Posterior vena cava (tissue), 2 donors: ENCODE measurements at regions not wholly inside any gene's neighbourhood (a gene's known extent, or its start where the extent isn't known, plus 50 kb on each side); places are given as distances from the start of the nearest gene placed in this dataset.

Experiments used
- DNase-seq: peaks from one replicate; pipeline ENCODE4 v3.0.0-alpha.2; 2020; ENCODE audit warnings: low spot score
- intact Hi-C, 2 donors: fragments of 100-400 bp; cut with DNase I; formaldehyde crosslinking; loops; one replicate each; pipeline versions ENCODE4 v1.14.1 to v1.14.2; 2022 to 2023
- donor health status: DM: yes; HTN: yes; CAD: no.
- donor health status: DM: yes; HTN: yes; CAD: no.

DNA sequence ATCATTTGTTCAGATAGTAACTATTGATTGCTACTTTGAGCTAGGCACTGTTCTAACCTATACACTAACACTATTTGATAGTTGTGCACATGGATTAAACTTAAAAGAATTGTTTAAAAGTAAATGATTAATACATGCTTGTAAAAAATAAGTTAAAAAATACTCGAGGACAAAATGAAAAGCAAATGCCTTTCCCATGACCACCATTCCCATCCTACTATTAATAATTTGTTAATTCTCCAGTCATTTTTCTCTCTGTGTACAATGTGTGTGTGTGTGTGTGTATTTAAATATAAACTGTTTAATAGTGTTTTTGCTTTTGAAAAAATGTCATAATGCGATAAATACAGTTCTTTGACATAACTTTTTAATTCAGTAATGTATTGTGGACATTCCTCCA is 78.7 kb upstream of the KCNMB2 start:
- intact Hi-C loops = no loop called here
- no peak for DNase-seq

GRCh38 chr3:178458313-178459037 is 77.8 kb upstream of the KCNMB2 start:
- DNase-seq = no peak
- intact Hi-C loops = no loop called here

GRCh38 chr3:178459038-178459410 is 77.2 kb upstream of the KCNMB2 start:
- intact Hi-C loops = no loop called here
- no peak for DNase-seq

DNA sequence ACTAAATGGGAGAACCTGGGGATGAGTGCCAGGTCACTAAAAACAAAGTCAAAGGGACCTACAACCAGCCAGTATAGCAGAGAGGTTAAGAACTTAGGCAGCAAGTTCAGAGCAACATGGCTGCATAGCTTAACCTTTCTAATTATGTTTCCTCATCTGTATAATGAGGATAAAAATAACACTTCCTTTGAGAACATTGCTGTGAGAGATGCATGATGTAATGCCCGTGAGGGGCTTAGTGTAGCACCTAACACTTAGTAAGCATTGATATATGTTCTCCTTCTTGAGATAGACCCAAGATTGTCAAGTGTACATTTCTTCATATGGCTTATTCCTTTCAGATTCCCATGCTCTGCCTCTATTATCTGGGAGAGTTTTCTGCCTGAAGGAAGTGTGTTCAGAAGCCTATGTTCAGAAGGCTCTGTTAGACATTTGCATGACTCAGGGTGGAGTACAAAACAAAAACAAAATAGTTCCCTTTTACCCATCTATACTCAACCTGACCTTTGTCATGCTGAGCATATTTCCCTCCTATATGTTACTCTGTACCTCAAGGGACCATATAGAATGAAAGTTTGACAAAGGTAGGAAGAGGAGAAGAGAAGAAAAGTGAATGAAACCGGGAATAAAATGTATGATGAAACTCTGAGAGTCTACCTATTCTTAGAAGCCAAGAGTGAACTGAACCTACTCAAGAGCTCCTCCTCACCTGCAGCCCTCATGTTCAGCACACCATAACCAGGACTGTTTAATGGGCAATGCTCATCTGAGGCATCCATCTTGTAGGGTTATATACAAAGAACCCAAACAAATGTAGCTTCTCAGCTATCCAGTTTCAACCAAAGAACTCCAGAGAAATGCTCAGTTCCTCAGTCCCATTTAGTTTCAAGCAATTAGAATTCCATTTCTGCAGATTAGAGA is 70.7 kb upstream of the KCNMB2 start:
- DNase-seq = no peak
- intact Hi-C loops = loop anchor here in 1 of 2 donors (5.0 kb wide), 1 partner anchor 1293 kb away; no protein-coding TSS in a partner anchor

- intact Hi-C loops = no loop called here
- no peak for DNase-seq
These were observed 63.3 kb upstream of the KCNMB2 start for GRCh38 chr3:178472941-178473340.

DNA sequence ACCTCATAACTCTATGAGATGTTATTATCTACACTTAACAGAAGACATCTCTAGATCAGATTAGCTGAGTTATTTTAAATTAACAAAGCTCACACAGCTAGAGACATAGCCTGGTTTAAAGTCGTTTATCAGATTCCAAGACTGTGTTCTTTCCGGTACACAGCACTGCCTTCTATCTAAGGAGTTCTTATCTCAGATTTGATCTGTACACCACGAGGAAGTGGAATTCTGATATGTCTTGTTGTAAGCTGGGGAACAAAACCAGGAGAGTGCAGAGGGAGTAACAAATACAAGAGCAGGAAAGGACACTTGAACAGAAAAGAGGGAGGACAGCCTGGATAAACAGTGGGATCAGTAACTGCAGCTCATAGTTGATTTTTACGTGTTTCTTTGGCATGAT is 61.7 kb upstream of the KCNMB2 start:
- intact Hi-C loops = no loop called here
- no peak for DNase-seq

- no peak for DNase-seq
- intact Hi-C loops = no loop called here
These were observed 61.2 kb upstream of the KCNMB2 start for GRCh38 chr3:178475062-178475461.

DNA sequence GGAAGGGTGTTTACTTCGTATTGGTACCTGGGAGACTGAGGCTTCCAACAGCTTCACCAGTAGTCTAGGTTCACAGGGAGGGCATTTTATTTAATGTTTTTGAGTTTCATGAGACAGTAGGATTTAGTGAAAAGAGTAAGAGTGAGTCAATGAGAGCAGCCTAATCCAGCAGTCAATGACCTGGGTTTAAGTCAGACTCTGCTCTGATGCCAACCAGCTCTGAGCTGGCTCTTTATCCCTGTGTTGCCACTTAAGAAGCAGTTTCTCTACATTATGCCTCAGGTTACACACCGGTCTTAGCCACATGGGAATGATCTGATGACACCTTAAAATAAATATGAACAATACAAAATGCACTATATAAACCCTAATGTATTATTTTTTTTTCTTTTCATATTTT is 59.4 kb upstream of the KCNMB2 start:
- intact Hi-C loops = no loop called here
- DNase-seq = no peak

DNA sequence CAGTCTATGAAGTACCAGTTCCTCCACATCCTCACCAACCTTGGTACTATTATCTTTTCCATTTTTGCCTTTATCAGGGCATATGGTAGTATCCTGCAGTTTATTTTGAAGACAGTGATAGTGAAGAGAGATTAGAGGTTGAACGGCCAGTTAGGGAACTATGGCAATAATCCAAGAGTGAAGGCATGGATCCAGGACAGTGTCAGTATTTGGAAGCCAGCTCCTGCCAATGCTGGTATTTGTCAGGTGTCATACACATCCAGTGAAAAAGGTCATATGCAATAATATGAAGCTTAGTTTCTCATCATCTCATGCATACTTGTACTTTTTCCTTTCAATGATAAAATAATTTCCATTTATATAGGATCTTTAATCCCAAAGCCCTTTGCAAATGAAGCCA is 56.8 kb upstream of the KCNMB2 start:
- DNase-seq = no peak
- intact Hi-C loops = no loop called here

- intact Hi-C loops = no loop called here
- no peak for DNase-seq
These were observed 56.4 kb upstream of the KCNMB2 start for GRCh38 chr3:178479860-178480259.

GRCh38 chr3:178480274-178480673 is 56.0 kb upstream of the KCNMB2 start:
- intact Hi-C loops = no loop called here
- no peak for DNase-seq

DNA sequence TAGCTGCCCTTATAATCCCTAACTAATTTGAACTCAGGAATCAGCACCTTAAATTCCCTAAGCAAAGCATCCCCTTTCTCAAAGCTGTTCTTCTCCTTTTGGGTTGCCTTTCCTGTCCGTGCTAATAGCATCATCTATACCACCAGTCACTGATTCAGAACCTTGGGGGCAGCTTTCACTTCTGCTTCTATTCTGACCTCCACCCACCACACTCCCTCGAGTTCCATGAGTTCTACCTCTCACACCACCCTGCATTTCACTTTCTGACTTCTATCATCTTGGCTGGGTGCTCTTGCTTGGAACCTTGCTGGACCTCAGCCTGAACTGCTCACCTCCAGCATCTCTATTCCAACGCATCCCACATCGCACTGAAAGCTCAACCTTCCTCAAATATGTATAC is 55.4 kb upstream of the KCNMB2 start:
- DNase-seq = no peak
- intact Hi-C loops = no loop called here

GRCh38 chr3:178482981-178483380 is 53.3 kb upstream of the KCNMB2 start:
- no peak for DNase-seq
- intact Hi-C loops = no loop called here

DNA sequence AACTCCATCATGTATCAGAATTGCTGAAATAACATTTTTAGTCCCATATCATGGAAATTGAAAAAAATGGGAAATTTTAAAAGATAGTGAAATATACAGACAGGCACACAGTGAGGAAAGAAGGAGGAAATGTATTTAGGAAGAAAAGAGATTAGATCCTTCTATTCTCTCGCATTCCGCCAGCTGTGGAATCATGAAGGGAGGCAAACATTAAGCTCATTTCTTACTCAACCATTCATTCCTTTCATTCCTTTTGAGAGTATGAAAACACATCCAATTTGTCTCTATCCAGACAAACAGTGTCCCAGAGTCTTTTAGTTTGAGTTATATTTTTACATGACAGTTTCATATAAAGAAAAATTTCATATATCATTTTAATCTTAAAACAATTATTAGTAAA is 52.5 kb upstream of the KCNMB2 start:
- DNase-seq = no peak
- intact Hi-C loops = no loop called here

DNA sequence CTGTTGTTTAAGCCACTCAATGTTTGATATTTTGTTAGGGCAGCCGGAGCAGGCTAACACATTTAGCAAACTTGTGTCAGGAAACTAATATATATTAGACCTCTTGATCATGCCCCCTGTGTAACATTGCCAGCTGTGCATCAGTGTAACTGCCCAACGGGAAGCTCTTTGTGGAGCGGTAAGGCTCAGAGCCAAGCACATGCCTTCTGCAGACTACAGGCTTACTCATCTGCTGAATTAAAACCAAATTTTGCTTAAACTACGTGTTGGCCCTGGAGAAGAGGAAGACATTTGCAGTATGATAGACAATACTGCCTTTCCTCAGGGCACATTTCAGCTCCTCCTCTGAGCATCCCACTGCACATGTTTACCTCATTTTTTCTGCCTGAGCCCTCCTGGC is 50.5 kb upstream of the KCNMB2 start:
- no peak for DNase-seq
- intact Hi-C loops = no loop called here
